HepG2 (cell line): ENCODE measurements at regions not wholly inside any gene's neighbourhood (a gene's known extent, or its start where the extent isn't known, plus 50 kb on each side); places are given as distances from the start of the nearest gene placed in this dataset.

Experiments
- ATAC-seq: fragments of 200-7000 bp; cut with Tn5 transposase; 3 replicates; pipeline ENCODE4 v1.9.1; 2020; ENCODE audit warnings: mild to moderate bottlenecking, moderate library complexity
- BruUV-seq: library from RNA; stranded (reverse); fragments of 400-500 nt; replicated peaks from 2 replicates; lab custom pipeline; 2021; lab: Mats Ljungman, UMichigan
- CTCF ChIA-PET: fragments of 300-600 bp; formaldehyde crosslinking; extraction: SDS; loops from one replicate; lab custom pipeline; 2021; ENCODE audit warnings: low total read pairs, inconsistent platforms, low intra/inter-chr PET ratio; lab: Yijun Ruan, JAX
- POLR2A ChIA-PET: fragments of 350-600 bp; sonication (Branson Sonifier 250); formaldehyde crosslinking; loops from one replicate; lab custom pipeline; 2020; ENCODE audit warnings: antibody characterized with exemption, inconsistent platforms; lab: Yijun Ruan, JAX
- DNase-seq: peaks from one replicate; pipeline ENCODE4 v3.0.0-alpha.2; 2015; ENCODE audit warnings: low spot score
- FAIRE-seq: peaks from 3 replicates; lab custom pipeline; 2011; peaks lifted over from hg19 to GRCh38; lab: Jason Lieb, UNC
- H2AFZ ChIP-seq: one replicate; pipeline ENCODE4 v1.6.1; 2011; ENCODE audit warnings: low read length, inconsistent platforms
- H3K27ac ChIP-seq: fragments of 300-600 bp; 3 replicates; pipeline ENCODE4 v1.8.0; 2011; ENCODE audit warnings: mixed run types, mild to moderate bottlenecking, mixed read lengths, low read length, inconsistent platforms; ENCODE audit not compliant: insufficient read depth; ENCODE audit errors: extremely low read length
- H3K27me3 ChIP-seq, 2 experiments: fragments of 200-600 bp in 1 of 2; 2 replicates in 1 of 2; 3 replicates in 1 of 2; pipeline versions ENCODE4 v1.6.0 to v1.8.0; 2011; ENCODE audit warnings: low read length in 2 of 2, mild to moderate bottlenecking in 2 of 2, moderate library complexity in 2 of 2, inconsistent platforms in 1 of 2; ENCODE audit not compliant: insufficient read depth in 2 of 2, control insufficient read depth in 1 of 2
- H3K36me3 ChIP-seq, 2 experiments: fragments of 200-600 bp in 1 of 2; replicated peaks in 1 of 2; 2 replicates in 1 of 2; 3 replicates in 1 of 2; pipeline versions ENCODE4 v1.5.1 to v1.8.0; 2011; ENCODE audit warnings: low read length in 2 of 2, inconsistent platforms in 1 of 2; ENCODE audit not compliant: insufficient read depth in 2 of 2, control insufficient read depth in 1 of 2
- H3K4me1 ChIP-seq: 2 replicates; pipeline ENCODE4 v1.5.1; 2012; ENCODE audit warnings: low read length, inconsistent platforms; ENCODE audit not compliant: insufficient read depth
- H3K4me2 ChIP-seq: 2 replicates; pipeline ENCODE4 v1.6.0; 2011; ENCODE audit warnings: low read depth, low read length, inconsistent platforms
- H3K4me3 ChIP-seq, 3 experiments: fragments of 200-600 bp in 1 of 3; sonication (generic), shearing (Covaris generic) in 1 of 3; replicated peaks in 1 of 3; 2 replicates each; pipeline ENCODE4 v1.5.1; 2011 to 2016; ENCODE audit warnings: low read length in 3 of 3, inconsistent platforms in 2 of 3, low read depth in 2 of 3, mild to moderate bottlenecking in 2 of 3, control low read depth in 1 of 3, mixed read lengths in 1 of 3; ENCODE audit not compliant: insufficient read depth in 1 of 3
- H3K79me2 ChIP-seq: one replicate; pipeline ENCODE4 v1.6.1; 2011; ENCODE audit warnings: low read length, inconsistent platforms; ENCODE audit not compliant: insufficient read depth
- H3K9ac ChIP-seq: 2 replicates; pipeline ENCODE4 v1.6.0; 2011; ENCODE audit warnings: mild to moderate bottlenecking, low read depth, low read length, inconsistent platforms; ENCODE audit not compliant: insufficient read depth
- H3K9me3 ChIP-seq: 2 replicates; pipeline ENCODE4 v1.5.1; 2012; ENCODE audit warnings: mild to moderate bottlenecking, low read length
- H4K20me1 ChIP-seq: 2 replicates; pipeline ENCODE4 v1.6.0; 2011; ENCODE audit warnings: inconsistent platforms, mild to moderate bottlenecking, low read length, moderate library complexity; ENCODE audit not compliant: insufficient read depth
- ARNT ChIP-seq: fragments of 450-650 bp; IDR thresholded peaks from 2 replicates; pipeline ENCODE4 v1.6.1; 2017
- BHLHE40 ChIP-seq: IDR thresholded peaks from 2 replicates; pipeline ENCODE4 v1.6.1; 2011; ENCODE audit warnings: low read length, improper control_type of control experiment
- CHD2 ChIP-seq: IDR thresholded peaks from 2 replicates; pipeline ENCODE4 v1.6.1; 2011; ENCODE audit warnings: low read depth, low read length, improper control_type of control experiment
- HES4 ChIP-seq: sonication (generic); formaldehyde crosslinking; IDR thresholded peaks from 2 replicates; pipeline ENCODE4 v1.9.0; 2021; ENCODE audit warnings: mild to moderate bottlenecking, missing genetic modification reagents, borderline replicate concordance
- JUN ChIP-seq: sonication (generic); formaldehyde crosslinking; IDR thresholded peaks from 2 replicates; pipeline ENCODE4 v1.4.0; 2020; ENCODE audit warnings: mild to moderate bottlenecking, missing genetic modification reagents
- MAFF ChIP-seq: IDR thresholded peaks from 2 replicates; pipeline ENCODE4 v1.6.1; 2011; ENCODE audit warnings: low read depth, low read length, improper control_type of control experiment
- MAFK ChIP-seq, 2 experiments: IDR thresholded peaks in 1 of 2; conservative IDR thresholded peaks in 1 of 2; 2 replicates each; pipeline ENCODE4 v1.6.1; 2011; ENCODE audit warnings: improper control_type of control experiment in 2 of 2, low read length in 2 of 2
- MED1 ChIP-seq: sonication (generic); formaldehyde crosslinking; IDR thresholded peaks from 2 replicates; pipeline ENCODE4 v1.4.0; 2020; ENCODE audit warnings: missing genetic modification reagents
- TBX2 ChIP-seq: sonication (generic); formaldehyde crosslinking; IDR thresholded peaks from 2 replicates; pipeline ENCODE4 v1.5.0; 2020; ENCODE audit warnings: missing genetic modification reagents, mild to moderate bottlenecking, borderline replicate concordance
- ZNF136 ChIP-seq: sonication (generic); formaldehyde crosslinking; IDR thresholded peaks from 2 replicates; pipeline ENCODE4 v1.8.1; 2022; ENCODE audit warnings: low read depth, mild to moderate bottlenecking, moderate library complexity, missing genetic modification reagents
- ZNF430 ChIP-seq: sonication (generic); formaldehyde crosslinking; IDR thresholded peaks from 2 replicates; pipeline ENCODE4 v1.9.0; 2021; ENCODE audit warnings: mild to moderate bottlenecking, missing genetic modification reagents
- ZNF629 ChIP-seq: sonication (generic); formaldehyde crosslinking; conservative IDR thresholded peaks from 2 replicates; pipeline ENCODE4 v1.5.0; 2020; ENCODE audit warnings: missing genetic modification reagents
- ZNF792 ChIP-seq: IDR thresholded peaks from 2 replicates; pipeline ENCODE4 v1.6.1; 2016
- ZSCAN22 ChIP-seq: sonication (generic); formaldehyde crosslinking; IDR thresholded peaks from 2 replicates; pipeline ENCODE4 v1.4.0; 2020; ENCODE audit warnings: mild to moderate bottlenecking, missing genetic modification reagents
- WGBS: methylation state at CpG from one replicate; pipeline ENCODE4 v1.1.6; 2017; ENCODE audit warnings: low lambda C conversion rate; 5-methylcytosine and 5-hydroxymethylcytosine counted together
- in situ Hi-C: cut with HindIII; loops from 2 replicates; pipeline ENCODE4 v1.10.0; 2017; ENCODE audit warnings: low pct_unique_long_range_greater_than_20kb; ENCODE audit not compliant: extremely low pct_ligation_motif_present
- intact Hi-C: fragments of 100-400 bp; cut with micrococcal nuclease; formaldehyde crosslinking; loops from one replicate; pipeline ENCODE4 v1.10.0; 2022; ENCODE audit not compliant: unreplicated experiment
- TF ChIP-seq, protein P1 (sequence below): IDR thresholded peaks from 2 replicates; pipeline ENCODE4 v1.6.1; 2018; ENCODE audit warnings: missing genetic modification reagents, mild to moderate bottlenecking, missing compliant biosample characterization
- TF ChIP-seq, protein P2 (sequence below): sonication (generic); formaldehyde crosslinking; IDR thresholded peaks from 2 replicates; pipeline ENCODE4 v1.4.0; 2020; ENCODE audit warnings: missing genetic modification reagents

- TF ChIP-seq, protein P1, sequence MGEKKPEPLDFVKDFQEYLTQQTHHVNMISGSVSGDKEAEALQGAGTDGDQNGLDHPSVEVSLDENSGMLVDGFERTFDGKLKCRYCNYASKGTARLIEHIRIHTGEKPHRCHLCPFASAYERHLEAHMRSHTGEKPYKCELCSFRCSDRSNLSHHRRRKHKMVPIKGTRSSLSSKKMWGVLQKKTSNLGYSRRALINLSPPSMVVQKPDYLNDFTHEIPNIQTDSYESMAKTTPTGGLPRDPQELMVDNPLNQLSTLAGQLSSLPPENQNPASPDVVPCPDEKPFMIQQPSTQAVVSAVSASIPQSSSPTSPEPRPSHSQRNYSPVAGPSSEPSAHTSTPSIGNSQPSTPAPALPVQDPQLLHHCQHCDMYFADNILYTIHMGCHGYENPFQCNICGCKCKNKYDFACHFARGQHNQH = peak; percentile 58; the same call in 1 of the 2 replicates
- TF ChIP-seq ZNF792 (CRISPR knock-in tag) (no peak), BHLHE40 (no peak), ZNF629 (CRISPR knock-in tag) (peak; percentile 51; the same call in 1 of the 2 replicates), ZSCAN22 (no peak)
Observed at GRCh38 chr5:109945097-109945678, 255.5 kb downstream of the MAN2A1 start (continued).

- CTCF ChIA-PET = no interaction called here
- WGBS = 90% methylated on average over 2 of the region's 2 CpGs
- no TSS peak for BruUV-seq
Observed at GRCh38 chr5:109945723-109946480, 256.2 kb downstream of the MAN2A1 start.

More at GRCh38 chr5:109945723-109946480, 256.2 kb downstream of the MAN2A1 start:
- FAIRE-seq (no peak), ATAC-seq (no peak), DNase-seq (no peak)
- no peak overlapping the region for H3K27ac ChIP-seq
- H3K9ac ChIP-seq = no peak overlapping the region
- H3K9me3 ChIP-seq = no peaks in the 10 kb centered on the region
- no peaks in the 10 kb centered on the region for H3K36me3 ChIP-seq
- H3K27me3 ChIP-seq = no peaks in the 10 kb centered on the region
- peak overlapping the region in 1 of 3 experiments; percentile 46; a peak in 1 of 6 replicates for H3K4me3 ChIP-seq
- no peaks in the 10 kb centered on the region for H3K79me2 ChIP-seq
- H3K4me2 ChIP-seq = peak overlapping the region; percentile 72
- POLR2A ChIA-PET = interaction anchor here (1.5 to 1.8 kb wide), 2 partner anchors 12 to 44 kb away, joined by 3 to 6 read pairs; no protein-coding TSS in a partner anchor
- H2AFZ ChIP-seq = peak overlapping the region; percentile 61
- in situ Hi-C loops = no loop called here
- H3K4me1 ChIP-seq = peaks cover 30% of the 10 kb centered on the region
- intact Hi-C loops = no loop called here
- no peaks in the 10 kb centered on the region for H4K20me1 ChIP-seq
- TF ChIP-seq JUN (CRISPR knock-in tag) (no peak), ARNT (no peak), TBX2 (CRISPR knock-in tag) (0 out of 2 replicates have a peak, but pooled peaks have one; percentile 7), ZNF430 (CRISPR knock-in tag) (no peak), MED1 (CRISPR knock-in tag) (no peak), CHD2 (no peak), HES4 (CRISPR knock-in tag) (no peak), MAFF (peak; percentile 78), MAFK (conservative IDR thresholded peaks at IDR 0.05 in 1 of 2, IDR thresholded peaks at IDR 0.05 in 1 of 2; ENCODE audit: low read length in 2 of 2) (peak; percentile 82), ZNF136 (CRISPR knock-in tag) (no peak)
- TF ChIP-seq, protein P2, sequence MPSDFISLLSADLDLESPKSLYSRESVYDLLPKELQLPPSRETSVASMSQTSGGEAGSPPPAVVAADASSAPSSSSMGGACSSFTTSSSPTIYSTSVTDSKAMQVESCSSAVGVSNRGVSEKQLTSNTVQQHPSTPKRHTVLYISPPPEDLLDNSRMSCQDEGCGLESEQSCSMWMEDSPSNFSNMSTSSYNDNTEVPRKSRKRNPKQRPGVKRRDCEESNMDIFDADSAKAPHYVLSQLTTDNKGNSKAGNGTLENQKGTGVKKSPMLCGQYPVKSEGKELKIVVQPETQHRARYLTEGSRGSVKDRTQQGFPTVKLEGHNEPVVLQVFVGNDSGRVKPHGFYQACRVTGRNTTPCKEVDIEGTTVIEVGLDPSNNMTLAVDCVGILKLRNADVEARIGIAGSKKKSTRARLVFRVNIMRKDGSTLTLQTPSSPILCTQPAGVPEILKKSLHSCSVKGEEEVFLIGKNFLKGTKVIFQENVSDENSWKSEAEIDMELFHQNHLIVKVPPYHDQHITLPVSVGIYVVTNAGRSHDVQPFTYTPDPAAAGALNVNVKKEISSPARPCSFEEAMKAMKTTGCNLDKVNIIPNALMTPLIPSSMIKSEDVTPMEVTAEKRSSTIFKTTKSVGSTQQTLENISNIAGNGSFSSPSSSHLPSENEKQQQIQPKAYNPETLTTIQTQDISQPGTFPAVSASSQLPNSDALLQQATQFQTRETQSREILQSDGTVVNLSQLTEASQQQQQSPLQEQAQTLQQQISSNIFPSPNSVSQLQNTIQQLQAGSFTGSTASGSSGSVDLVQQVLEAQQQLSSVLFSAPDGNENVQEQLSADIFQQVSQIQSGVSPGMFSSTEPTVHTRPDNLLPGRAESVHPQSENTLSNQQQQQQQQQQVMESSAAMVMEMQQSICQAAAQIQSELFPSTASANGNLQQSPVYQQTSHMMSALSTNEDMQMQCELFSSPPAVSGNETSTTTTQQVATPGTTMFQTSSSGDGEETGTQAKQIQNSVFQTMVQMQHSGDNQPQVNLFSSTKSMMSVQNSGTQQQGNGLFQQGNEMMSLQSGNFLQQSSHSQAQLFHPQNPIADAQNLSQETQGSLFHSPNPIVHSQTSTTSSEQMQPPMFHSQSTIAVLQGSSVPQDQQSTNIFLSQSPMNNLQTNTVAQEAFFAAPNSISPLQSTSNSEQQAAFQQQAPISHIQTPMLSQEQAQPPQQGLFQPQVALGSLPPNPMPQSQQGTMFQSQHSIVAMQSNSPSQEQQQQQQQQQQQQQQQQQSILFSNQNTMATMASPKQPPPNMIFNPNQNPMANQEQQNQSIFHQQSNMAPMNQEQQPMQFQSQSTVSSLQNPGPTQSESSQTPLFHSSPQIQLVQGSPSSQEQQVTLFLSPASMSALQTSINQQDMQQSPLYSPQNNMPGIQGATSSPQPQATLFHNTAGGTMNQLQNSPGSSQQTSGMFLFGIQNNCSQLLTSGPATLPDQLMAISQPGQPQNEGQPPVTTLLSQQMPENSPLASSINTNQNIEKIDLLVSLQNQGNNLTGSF (CRISPR knock-in tag) = no peak
